Lower leg skin (tissue), 3 donors: ENCODE measurements at regions not wholly inside any gene's neighbourhood (a gene's known extent, or its start where the extent isn't known, plus 50 kb on each side); places are given as distances from the start of the nearest gene placed in this dataset.

ENCODE experiments used
- POLR2A ChIP-seq, 2 donors: fragments of 450-650 bp; IDR thresholded peaks; one replicate each; pipeline ENCODE4 v1.6.1; 2016 to 2017; ENCODE audit warnings: antibody characterized with exemption in 2 of 2, mild to moderate bottlenecking in 1 of 2, moderate library complexity in 1 of 2
- TF ChIP-seq, protein P1 (sequence below), 3 donors: fragments of 450-650 bp; IDR thresholded peaks; one replicate each; pipeline ENCODE4 v1.5.1; 2016; ENCODE audit warnings: antibody characterized with exemption in 3 of 3, mild to moderate bottlenecking in 3 of 3, moderate library complexity in 2 of 3

- TF ChIP-seq, protein P1, sequence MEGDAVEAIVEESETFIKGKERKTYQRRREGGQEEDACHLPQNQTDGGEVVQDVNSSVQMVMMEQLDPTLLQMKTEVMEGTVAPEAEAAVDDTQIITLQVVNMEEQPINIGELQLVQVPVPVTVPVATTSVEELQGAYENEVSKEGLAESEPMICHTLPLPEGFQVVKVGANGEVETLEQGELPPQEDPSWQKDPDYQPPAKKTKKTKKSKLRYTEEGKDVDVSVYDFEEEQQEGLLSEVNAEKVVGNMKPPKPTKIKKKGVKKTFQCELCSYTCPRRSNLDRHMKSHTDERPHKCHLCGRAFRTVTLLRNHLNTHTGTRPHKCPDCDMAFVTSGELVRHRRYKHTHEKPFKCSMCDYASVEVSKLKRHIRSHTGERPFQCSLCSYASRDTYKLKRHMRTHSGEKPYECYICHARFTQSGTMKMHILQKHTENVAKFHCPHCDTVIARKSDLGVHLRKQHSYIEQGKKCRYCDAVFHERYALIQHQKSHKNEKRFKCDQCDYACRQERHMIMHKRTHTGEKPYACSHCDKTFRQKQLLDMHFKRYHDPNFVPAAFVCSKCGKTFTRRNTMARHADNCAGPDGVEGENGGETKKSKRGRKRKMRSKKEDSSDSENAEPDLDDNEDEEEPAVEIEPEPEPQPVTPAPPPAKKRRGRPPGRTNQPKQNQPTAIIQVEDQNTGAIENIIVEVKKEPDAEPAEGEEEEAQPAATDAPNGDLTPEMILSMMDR (IDR thresholded peaks at IDR 0.05): no peak
- no peak for TF ChIP-seq POLR2A (IDR thresholded peaks at IDR 0.05)
These were observed 951.2 kb downstream of the TECRL start for GRCh38 chr4:63458010-63458409.
